NCI-H2196 treated with DMSO at 0.1 percent for 48 hours (cell line): ENCODE measurements at regions not wholly inside any gene's neighbourhood (a gene's known extent, or its start where the extent isn't known, plus 50 kb on each side); places are given as distances from the start of the nearest gene placed in this dataset.
A peak's percentile ranks its signal among the peaks of the same experiment; 100 is the strongest.

Experiments used
- DNase-seq: peaks from one replicate; lab custom pipeline; 2025; ENCODE audit not compliant: unreplicated experiment; lab: John Stamatoyannopoulos, UW

- no peak for DNase-seq
These were observed 89.9 kb upstream of the CXADR start for GRCh38 chr21:17422931-17423330.

- no peak for DNase-seq
These were observed 85.7 kb upstream of the CXADR start for GRCh38 chr21:17427157-17427556.

- no peak for DNase-seq
These were observed 84.9 kb upstream of the CXADR start for GRCh38 chr21:17427831-17428483.

- DNase-seq, result no peak
These were observed 84.4 kb upstream of the CXADR start for GRCh38 chr21:17428484-17428869.

GRCh38 chr21:17428980-17429379 is 83.9 kb upstream of the CXADR start:
- no peak for DNase-seq

- DNase-seq, result no peak
These were observed 82.9 kb upstream of the CXADR start for GRCh38 chr21:17429936-17430335.

GRCh38 chr21:17432732-17433057 is 80.1 kb upstream of the CXADR start:
- no peak for DNase-seq

- no peak for DNase-seq
These were observed 79.1 kb upstream of the CXADR start for GRCh38 chr21:17433730-17434129.

GRCh38 chr21:17435565-17436543 is 77.0 kb upstream of the CXADR start:
- DNase-seq, result no peak

DNA sequence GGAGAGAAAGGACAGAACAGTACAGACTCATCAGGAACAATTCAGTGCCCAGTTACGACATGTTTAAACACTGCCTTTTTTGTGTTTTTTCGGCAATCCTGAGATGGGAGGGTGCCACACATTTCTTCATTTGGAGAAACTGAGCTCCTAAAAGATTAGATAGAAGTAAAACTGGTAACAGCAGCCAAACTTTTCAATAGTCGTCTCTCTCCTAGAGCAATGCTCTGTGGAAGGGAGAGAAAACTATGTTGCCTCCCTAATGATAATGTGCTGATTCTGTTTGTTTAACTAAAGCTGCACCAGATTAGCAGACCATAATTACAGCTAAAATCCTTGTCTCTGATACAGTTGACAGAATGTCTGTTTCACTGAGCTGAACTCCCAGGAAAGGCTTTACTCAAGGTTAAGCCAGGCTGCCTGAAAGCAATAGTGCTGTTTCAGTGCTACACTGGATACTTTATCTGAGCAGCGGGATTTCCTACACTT is 76.2 kb upstream of the CXADR start:
- no peak for DNase-seq

GRCh38 chr21:17438635-17439034 is 74.2 kb upstream of the CXADR start:
- DNase-seq, result no peak

DNA sequence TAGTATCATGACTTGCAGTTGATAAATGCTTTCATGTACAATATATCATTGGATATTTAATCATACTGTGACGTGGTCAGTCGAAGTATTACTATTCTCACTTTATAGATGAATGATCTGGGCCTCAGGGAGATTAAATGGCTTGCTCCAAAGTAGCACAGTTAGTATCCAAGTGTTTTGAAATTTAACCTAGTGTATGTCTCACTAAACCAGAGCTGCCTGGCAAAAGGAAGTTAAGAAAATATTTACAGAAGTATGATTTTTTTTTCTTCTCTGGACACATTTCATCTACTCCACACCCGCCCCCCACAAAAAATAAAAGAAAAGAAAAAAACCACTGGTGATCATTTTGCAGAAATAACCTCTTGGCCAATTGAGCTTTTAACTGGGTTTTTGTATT is 71.9 kb upstream of the CXADR start:
- no peak for DNase-seq

DNA sequence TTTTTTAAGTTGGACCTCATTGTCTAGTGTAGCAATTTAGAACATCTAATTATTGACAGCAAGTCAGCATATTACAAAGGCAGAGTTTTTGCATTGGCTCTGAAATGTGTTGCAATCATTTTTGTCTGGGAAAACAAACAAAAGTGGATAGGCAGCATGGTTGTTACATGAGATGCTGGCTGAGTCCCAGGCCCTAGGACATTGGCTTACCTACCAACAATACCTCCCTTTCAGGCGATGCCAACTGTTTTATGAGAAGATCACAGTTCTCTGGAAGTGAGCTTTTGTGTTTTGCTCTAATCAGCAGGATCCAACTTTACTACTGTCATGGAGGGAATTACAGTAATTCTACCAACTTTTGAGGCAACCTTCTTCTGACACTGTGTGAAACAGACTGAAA is 71.5 kb upstream of the CXADR start:
- DNase-seq, result peak; percentile 88

- DNase-seq, result no peak
These were observed 70.7 kb upstream of the CXADR start for GRCh38 chr21:17442165-17442564.

DNA sequence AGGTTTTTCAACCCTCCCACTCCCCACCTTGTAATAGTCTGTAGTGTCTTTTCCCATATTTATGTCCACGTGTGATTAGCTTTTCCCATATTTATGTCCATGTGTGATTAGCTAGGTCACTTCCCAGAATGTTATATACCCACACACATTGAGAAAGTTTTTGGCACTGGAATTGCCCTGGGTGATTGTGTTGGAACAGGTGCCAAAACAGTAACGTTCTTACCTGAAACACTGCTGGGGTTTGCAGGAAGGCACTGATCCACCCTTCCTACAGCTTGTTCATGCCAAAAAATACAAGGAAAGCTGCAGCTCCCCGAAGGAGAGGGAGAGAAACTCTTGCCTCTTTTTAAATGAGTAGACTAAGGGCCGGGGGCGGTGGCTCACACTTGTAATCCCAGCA is 68.0 kb upstream of the CXADR start:
- no peak for DNase-seq

- DNase-seq, result no peak
These were observed 66.1 kb upstream of the CXADR start for GRCh38 chr21:17446737-17447136.

GRCh38 chr21:17449701-17450100 is 63.1 kb upstream of the CXADR start:
- DNase-seq, result no peak

- DNase-seq, result no peak
These were observed 61.4 kb upstream of the CXADR start for GRCh38 chr21:17451364-17451891.

- no peak for DNase-seq
These were observed 58.4 kb upstream of the CXADR start for GRCh38 chr21:17454315-17455027.

DNA sequence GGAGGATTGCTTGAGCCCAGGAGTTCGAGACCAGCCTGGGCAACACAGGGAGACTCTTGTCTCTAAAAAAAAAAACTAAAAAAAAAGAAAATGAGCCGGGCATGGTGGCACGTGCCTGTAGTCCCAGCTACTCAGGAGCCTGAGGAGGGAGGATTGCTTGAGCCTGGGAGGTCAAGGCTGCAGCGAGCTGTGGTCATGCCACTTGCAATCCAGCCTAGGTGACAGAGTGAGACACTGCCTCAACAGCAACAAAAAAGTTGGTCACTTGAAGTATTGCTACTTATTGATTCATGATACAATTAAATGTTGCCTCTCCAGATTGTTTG is 57.9 kb upstream of the CXADR start:
- no peak for DNase-seq

- no peak for DNase-seq
These were observed 57.4 kb upstream of the CXADR start for GRCh38 chr21:17455451-17455850.

DNA sequence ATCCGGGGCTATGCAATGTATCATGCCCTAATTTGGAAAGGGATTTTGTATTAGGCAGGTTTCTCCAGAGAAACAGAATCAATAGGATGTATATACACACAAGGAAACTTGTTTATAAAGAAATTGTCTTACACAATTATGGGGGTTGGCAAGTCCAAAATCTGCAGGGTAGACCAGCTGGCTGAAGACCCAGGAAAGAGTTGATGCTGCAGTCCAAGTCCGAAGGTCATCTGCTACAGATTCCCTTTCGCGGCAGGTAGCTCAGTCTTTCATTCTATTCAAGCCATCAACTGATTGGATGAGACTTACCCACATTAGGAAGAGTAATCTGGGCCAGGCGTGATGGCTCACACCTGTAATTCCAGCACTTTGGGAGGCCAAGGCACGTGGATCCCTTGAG is 54.6 kb upstream of the CXADR start:
- no peak for DNase-seq
